ENCODE measurements at regions not wholly inside any gene's neighbourhood (a gene's known extent, or its start where the extent isn't known, plus 50 kb on each side); places are given as distances from the start of the nearest gene placed in this dataset.

DNA sequence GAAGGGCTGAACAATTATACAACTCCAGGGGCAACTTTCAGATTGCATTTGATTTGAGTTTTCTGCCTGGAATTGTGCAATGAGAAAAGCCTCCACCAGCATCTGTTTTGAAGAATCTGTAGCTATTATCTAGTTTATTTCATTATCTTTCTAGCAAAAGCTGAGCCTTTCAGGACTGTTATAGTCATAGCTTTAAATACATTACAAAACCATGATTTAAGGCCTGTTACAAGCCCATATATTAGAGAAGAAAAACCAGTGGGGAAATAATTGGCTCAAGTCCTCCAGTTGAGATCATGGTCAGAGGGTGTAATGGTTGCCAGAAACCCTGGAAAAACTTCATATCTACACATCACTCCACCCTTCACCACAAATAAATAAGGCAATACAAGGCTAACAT, 676.2 kb downstream of the HDGFL1 start:
- TF ChIP-seq, protein P1, sequence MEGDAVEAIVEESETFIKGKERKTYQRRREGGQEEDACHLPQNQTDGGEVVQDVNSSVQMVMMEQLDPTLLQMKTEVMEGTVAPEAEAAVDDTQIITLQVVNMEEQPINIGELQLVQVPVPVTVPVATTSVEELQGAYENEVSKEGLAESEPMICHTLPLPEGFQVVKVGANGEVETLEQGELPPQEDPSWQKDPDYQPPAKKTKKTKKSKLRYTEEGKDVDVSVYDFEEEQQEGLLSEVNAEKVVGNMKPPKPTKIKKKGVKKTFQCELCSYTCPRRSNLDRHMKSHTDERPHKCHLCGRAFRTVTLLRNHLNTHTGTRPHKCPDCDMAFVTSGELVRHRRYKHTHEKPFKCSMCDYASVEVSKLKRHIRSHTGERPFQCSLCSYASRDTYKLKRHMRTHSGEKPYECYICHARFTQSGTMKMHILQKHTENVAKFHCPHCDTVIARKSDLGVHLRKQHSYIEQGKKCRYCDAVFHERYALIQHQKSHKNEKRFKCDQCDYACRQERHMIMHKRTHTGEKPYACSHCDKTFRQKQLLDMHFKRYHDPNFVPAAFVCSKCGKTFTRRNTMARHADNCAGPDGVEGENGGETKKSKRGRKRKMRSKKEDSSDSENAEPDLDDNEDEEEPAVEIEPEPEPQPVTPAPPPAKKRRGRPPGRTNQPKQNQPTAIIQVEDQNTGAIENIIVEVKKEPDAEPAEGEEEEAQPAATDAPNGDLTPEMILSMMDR (IDR thresholded peaks at IDR 0.05; ENCODE audit: poor library complexity, severe bottlenecking): no peak
- TF ChIP-seq, protein P2, sequence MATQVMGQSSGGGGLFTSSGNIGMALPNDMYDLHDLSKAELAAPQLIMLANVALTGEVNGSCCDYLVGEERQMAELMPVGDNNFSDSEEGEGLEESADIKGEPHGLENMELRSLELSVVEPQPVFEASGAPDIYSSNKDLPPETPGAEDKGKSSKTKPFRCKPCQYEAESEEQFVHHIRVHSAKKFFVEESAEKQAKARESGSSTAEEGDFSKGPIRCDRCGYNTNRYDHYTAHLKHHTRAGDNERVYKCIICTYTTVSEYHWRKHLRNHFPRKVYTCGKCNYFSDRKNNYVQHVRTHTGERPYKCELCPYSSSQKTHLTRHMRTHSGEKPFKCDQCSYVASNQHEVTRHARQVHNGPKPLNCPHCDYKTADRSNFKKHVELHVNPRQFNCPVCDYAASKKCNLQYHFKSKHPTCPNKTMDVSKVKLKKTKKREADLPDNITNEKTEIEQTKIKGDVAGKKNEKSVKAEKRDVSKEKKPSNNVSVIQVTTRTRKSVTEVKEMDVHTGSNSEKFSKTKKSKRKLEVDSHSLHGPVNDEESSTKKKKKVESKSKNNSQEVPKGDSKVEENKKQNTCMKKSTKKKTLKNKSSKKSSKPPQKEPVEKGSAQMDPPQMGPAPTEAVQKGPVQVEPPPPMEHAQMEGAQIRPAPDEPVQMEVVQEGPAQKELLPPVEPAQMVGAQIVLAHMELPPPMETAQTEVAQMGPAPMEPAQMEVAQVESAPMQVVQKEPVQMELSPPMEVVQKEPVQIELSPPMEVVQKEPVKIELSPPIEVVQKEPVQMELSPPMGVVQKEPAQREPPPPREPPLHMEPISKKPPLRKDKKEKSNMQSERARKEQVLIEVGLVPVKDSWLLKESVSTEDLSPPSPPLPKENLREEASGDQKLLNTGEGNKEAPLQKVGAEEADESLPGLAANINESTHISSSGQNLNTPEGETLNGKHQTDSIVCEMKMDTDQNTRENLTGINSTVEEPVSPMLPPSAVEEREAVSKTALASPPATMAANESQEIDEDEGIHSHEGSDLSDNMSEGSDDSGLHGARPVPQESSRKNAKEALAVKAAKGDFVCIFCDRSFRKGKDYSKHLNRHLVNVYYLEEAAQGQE (IDR thresholded peaks at IDR 0.05; ENCODE audit: borderline replicate concordance): no peak
- no peak for TF ChIP-seq EZH2 (IDR thresholded peaks at IDR 0.05; ENCODE audit: borderline replicate concordance, insufficient read depth, low read length, poor library complexity, severe bottlenecking)

Data from neural cell (in vitro differentiated cells).